Stomach (tissue), 8 donors: ENCODE measurements at regions not wholly inside any gene's neighbourhood (a gene's known extent, or its start where the extent isn't known, plus 50 kb on each side); places are given as distances from the start of the nearest gene placed in this dataset.

Experiments used
- DNase-seq, 2 donors: peaks; one replicate each; pipeline versions ENCODE4 v3.0.0 to v3.0.0-alpha.2; 2013 to 2019
- H3K27ac ChIP-seq, 5 donors: fragments of 200-600 bp in 4 of 5; sonication (generic) in 4 of 5; one replicate each; pipeline ENCODE4 v1.5.1; 2013 to 2019; ENCODE audit warnings: mild to moderate bottlenecking in 1 of 5, moderate library complexity in 1 of 5
- H3K27me3 ChIP-seq, 3 donors: fragments of 200-600 bp; sonication (generic); one replicate each; pipeline ENCODE4 v1.5.1; 2017 to 2019; ENCODE audit warnings: mixed run types in 1 of 3
- H3K36me3 ChIP-seq, 4 donors: fragments of 200-600 bp; sonication (generic); 1 replicate in 3 of 4; 2 replicates in 1 of 4; pipeline ENCODE4 v1.5.1; 2016 to 2019
- H3K4me1 ChIP-seq, 4 donors: fragments of 200-600 bp; sonication (generic); one replicate each; pipeline ENCODE4 v1.5.1; 2016 to 2019
- H3K4me3 ChIP-seq, 4 donors: fragments of 200-600 bp; sonication (generic) in 3 of 4; one replicate each; pipeline ENCODE4 v1.5.1; 2016 to 2019; ENCODE audit warnings: mild to moderate bottlenecking in 1 of 4
- H3K9me3 ChIP-seq, 4 donors: fragments of 200-600 bp; sonication (generic); one replicate each; pipeline ENCODE4 v1.5.1; 2016 to 2019
- EP300 ChIP-seq: sonication (generic); formaldehyde crosslinking; IDR thresholded peaks from one replicate; pipeline ENCODE4 v1.6.1; 2017; ENCODE audit warnings: antibody characterized with exemption
- POLR2A ChIP-seq, 4 donors: fragments of 450-650 bp; IDR thresholded peaks; one replicate each; pipeline ENCODE4 v1.6.1; 2016; ENCODE audit warnings: antibody characterized with exemption in 4 of 4, control low read depth in 2 of 4, mild to moderate bottlenecking in 1 of 4, moderate library complexity in 1 of 4
- POLR2AphosphoS5 ChIP-seq, 3 donors: sonication (generic); formaldehyde crosslinking; IDR thresholded peaks; one replicate each; pipeline ENCODE4 v1.6.1; 2016; ENCODE audit warnings: antibody characterized with exemption in 3 of 3
- WGBS, 5 donors: extraction: QIAGEN DNeasy Blood & Tissue Kit in 3 of 5; methylation state at CpG; one replicate each; pipeline versions ENCODE4 v1.1.5 to v1.1.7; 2013 to 2018; 5-methylcytosine and 5-hydroxymethylcytosine counted together
- intact Hi-C: fragments of 100-400 bp; cut with DNase I; formaldehyde crosslinking; loops from one replicate; pipeline ENCODE4 v1.15.1; 2023; ENCODE audit warnings: low total_unique reads
- TF ChIP-seq, protein P1 (sequence below), 7 experiments: fragments of 450-650 bp in 4 of 7; fragments of 200-600 bp in 3 of 7; sonication (generic) in 3 of 7; IDR thresholded peaks; one replicate each; pipeline ENCODE4 v1.5.1; 2016 to 2019; ENCODE audit warnings: antibody characterized with exemption in 7 of 7, control low read depth in 2 of 7, mild to moderate bottlenecking in 1 of 7
- donor health status: healthy with polysubstance abuse.
- donor health status: Bipolar disorder and iron deficiency.
- donor health status: healthy.

DNA sequence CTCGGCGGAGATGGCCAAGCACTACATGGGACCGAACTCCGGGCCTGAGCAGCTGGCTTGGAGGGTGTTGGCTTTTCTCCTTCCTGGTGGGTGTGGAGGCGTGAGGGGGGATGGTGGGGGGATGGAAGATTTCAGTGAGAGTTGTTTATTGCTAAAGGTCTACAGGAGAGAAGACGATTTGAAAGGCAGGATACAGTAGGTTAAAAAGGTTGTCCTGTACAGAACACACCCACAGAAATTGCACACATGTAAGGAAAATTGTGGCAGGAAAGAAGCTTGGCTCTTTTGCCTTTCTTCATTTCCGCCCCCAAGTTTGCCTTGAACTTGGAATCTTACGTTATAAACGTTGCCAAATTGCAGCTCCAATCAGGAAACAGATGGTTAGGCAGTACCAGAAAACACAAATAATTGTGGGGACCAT is 74.1 kb upstream of the STOX2 start:
- peak overlapping the region in 1 of 5 donors; percentile 39 for H3K27ac ChIP-seq
- no peaks in the 10 kb centered on the region for H3K27me3 ChIP-seq
- no peaks in the 10 kb centered on the region for H3K36me3 ChIP-seq
- H3K9me3 ChIP-seq = no peaks in the 10 kb centered on the region
- WGBS, 5 donors = 46 to 63% (median 56%) methylated on average over 9 of the region's 9 CpGs
- H3K4me3 ChIP-seq = no peak overlapping the region
- peak in 1 of 2 donors; percentile 44 for DNase-seq
- TF ChIP-seq POLR2AphosphoS5 (IDR thresholded peaks at IDR 0.05) = no peak
- TF ChIP-seq, protein P1, sequence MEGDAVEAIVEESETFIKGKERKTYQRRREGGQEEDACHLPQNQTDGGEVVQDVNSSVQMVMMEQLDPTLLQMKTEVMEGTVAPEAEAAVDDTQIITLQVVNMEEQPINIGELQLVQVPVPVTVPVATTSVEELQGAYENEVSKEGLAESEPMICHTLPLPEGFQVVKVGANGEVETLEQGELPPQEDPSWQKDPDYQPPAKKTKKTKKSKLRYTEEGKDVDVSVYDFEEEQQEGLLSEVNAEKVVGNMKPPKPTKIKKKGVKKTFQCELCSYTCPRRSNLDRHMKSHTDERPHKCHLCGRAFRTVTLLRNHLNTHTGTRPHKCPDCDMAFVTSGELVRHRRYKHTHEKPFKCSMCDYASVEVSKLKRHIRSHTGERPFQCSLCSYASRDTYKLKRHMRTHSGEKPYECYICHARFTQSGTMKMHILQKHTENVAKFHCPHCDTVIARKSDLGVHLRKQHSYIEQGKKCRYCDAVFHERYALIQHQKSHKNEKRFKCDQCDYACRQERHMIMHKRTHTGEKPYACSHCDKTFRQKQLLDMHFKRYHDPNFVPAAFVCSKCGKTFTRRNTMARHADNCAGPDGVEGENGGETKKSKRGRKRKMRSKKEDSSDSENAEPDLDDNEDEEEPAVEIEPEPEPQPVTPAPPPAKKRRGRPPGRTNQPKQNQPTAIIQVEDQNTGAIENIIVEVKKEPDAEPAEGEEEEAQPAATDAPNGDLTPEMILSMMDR (IDR thresholded peaks at IDR 0.05) = no peak
- TF ChIP-seq POLR2A (IDR thresholded peaks at IDR 0.05) = no peak
- no peak for TF ChIP-seq EP300
- intact Hi-C loops = no loop called here
- peaks cover 7 to 30% (median 16%) of the 10 kb centered on the region in 4 donors for H3K4me1 ChIP-seq

DNA sequence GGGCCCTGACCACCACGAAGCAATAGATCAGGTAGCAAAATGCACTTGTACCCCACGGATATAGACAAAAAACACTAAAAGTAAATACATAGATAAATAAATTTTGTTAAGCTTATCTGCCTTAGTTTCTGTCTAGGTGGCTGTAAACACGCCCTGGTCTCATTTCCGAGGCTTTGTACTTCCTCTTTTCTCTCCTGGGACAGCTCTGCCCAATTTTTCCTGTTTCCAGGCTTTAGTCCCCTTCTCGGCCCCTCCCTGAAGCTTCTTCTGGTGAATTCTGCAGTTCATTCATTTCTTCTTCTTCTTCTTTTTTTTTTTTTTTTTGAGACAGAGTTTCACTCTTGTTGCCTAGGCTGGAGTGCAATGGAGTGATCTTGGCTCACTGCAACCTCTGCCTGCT is 73.4 kb upstream of the STOX2 start:
- intact Hi-C loops = no loop called here
- no peaks in the 10 kb centered on the region for H3K27me3 ChIP-seq
- WGBS, 5 donors = 39 to 52% (median 43%) methylated on average over 5 of the region's 5 CpGs
- DNase-seq = no peak
- H3K36me3 ChIP-seq = no peaks in the 10 kb centered on the region
- TF ChIP-seq POLR2AphosphoS5 (IDR thresholded peaks at IDR 0.05) (no peak), EP300 (no peak), POLR2A (IDR thresholded peaks at IDR 0.05) (no peak)
- TF ChIP-seq, protein P1 (IDR thresholded peaks at IDR 0.05) = no peak
- H3K9me3 ChIP-seq = no peaks in the 10 kb centered on the region
- no peak overlapping the region for H3K27ac ChIP-seq
- H3K4me1 ChIP-seq = peaks cover 7 to 30% (median 16%) of the 10 kb centered on the region in 4 donors
- H3K4me3 ChIP-seq = no peak overlapping the region

DNA sequence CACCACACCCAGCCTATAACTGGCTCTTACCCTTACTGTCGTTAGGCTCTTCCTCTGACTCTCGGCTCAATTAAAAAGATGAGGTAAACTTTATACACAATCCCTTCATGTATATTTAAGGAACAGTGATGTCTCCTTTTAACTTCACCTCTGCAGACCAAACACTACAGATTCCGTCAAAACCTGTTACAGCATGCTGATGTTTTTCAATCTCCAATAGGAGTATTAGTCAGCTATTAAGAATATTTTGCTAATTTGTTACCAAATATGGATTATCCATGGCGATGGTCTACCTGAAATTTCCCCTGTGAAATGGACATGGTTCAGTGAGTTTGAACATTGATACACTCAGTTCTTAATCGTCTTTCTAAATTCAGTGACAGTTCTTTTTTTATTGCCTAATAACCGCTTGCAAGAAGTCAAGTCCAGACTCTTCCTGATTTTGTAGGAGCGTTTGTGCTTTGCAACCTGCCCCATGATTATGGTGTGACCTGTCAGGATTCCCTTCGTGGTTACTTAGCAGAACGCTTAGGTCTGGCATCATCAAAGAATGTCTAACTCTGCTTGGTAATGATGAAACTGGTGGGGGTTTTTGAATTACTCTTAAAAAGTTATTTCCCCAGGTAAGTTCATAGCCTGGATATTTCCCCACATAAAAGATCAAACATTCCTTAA is 72.2 kb upstream of the STOX2 start:
- no peak for DNase-seq
- Histone ChIP-seq H3K4me1 (peaks cover 7 to 30% (median 16%) of the 10 kb centered on the region in 4 donors), H3K36me3 (no peaks in the 10 kb centered on the region), H3K9me3 (no peaks in the 10 kb centered on the region), H3K27ac (no peak overlapping the region), H3K4me3 (no peak overlapping the region), H3K27me3 (no peaks in the 10 kb centered on the region)
- 85 to 92% (median 86%) methylated on average over 9 of the region's 9 CpGs for WGBS, 5 donors
- TF ChIP-seq EP300 (no peak), POLR2A (IDR thresholded peaks at IDR 0.05) (no peak), POLR2AphosphoS5 (IDR thresholded peaks at IDR 0.05) (no peak)
- TF ChIP-seq, protein P1 (IDR thresholded peaks at IDR 0.05) = no peak
- intact Hi-C loops = no loop called here

DNA sequence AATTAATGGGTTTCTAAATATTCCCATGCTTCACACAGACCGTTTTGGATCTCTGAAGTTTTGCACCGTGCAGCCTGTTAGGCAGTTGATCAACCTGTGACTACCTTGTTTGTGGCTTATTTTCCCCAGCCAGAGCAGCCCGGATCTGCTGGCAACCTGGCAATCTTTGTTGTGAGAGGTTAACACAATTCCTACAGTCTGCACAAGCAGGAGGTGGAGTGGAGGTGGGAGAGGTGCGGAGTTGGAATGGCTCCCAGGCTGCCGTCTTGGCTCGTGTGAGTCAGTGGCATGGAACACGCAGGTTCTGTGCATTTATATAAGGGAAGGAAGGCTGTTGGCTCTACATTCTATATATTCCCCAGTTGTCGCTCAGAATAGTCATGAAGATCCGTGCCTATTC is 70.9 kb upstream of the STOX2 start:
- Histone ChIP-seq H3K27ac (no peak overlapping the region), H3K27me3 (peaks cover 0 to 3% (median 0%) of the 10 kb centered on the region in 3 donors), H3K4me3 (no peak overlapping the region), H3K4me1 (peaks cover 7 to 26% (median 10%) of the 10 kb centered on the region in 4 donors), H3K36me3 (no peaks in the 10 kb centered on the region), H3K9me3 (no peaks in the 10 kb centered on the region)
- 35 to 52% (median 47%) methylated on average over 9 of the region's 9 CpGs for WGBS, 5 donors
- TF ChIP-seq EP300 (no peak), POLR2AphosphoS5 (IDR thresholded peaks at IDR 0.05) (no peak), POLR2A (IDR thresholded peaks at IDR 0.05) (no peak)
- TF ChIP-seq, protein P1 (IDR thresholded peaks at IDR 0.05) = no peak
- intact Hi-C loops = no loop called here
- peak in 1 of 2 donors; percentile 66 for DNase-seq
